ENCODE measurements at regions not wholly inside any gene's neighbourhood (a gene's known extent, or its start where the extent isn't known, plus 50 kb on each side); places are given as distances from the start of the nearest gene placed in this dataset.

DNA sequence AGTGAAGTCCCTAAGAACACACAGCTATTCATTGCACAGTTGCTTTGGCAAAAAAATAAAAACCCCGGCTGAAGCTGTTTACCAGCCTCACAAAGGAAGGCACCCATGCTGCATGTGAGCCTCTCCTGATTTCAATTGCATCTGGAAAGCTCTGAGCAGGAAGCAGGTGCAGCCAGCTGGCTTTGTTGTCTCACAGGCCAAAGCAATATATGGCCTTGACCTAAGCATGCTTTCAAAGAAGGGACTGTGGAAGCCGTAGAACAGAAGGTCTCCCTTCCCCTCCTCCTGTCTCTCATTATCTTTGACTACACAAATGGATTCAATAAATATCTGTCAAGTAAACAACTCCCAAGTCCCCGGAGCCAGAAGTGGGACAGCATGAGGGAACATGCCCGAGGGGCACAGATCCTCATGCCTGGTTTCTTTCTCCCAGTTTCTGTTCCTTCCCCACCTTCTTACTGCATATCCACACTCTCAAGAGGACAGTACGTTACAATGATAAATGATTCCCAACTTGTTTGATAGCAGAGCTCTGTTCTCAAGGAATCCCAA lies 57.2 kb upstream of the PCSK2 start:
- no peak overlapping the region for H3K27ac Mint-ChIP-seq
- no peaks in the 10 kb centered on the region for H3K36me3 Mint-ChIP-seq
- H3K27me3 Mint-ChIP-seq: no peaks in the 10 kb centered on the region
- DNase-seq (no peak), ATAC-seq (no peak)
- POLR2A ChIA-PET: no interaction called here
- H3K4me1 Mint-ChIP-seq: no peaks in the 10 kb centered on the region
- no peak overlapping the region for H3K4me3 Mint-ChIP-seq
- peaks cover 0 to 13% (median 3%) of the 10 kb centered on the region in 9 donors for H3K9me3 Mint-ChIP-seq

DNA sequence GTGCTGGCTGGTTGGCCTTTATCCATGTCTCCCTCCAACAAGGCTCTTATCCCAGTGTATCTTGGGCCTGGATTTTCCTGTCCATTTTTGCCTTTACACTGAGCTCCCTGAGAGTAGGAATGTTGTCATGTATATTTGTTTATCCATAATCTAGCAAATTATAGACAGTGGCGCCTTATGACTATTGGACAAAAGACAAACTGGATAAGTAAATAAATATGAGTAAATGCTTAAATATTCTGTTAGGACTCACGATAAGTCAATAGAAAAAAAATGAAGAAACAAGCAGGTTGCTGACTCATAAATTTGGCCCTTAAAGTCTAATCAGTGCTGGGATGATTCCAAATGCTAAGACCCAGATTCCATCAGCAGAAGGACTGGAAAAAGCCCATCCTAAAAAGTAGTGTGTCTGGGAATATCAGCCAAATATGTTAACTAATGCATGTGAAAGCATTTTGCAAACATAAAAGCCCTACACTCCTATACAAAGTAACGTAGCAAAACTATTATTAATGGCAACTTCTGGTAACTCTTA lies 55.0 kb upstream of the PCSK2 start:
- Mint-ChIP-seq H3K27ac (no peak overlapping the region), H3K4me3 (no peak overlapping the region), H3K27me3 (peaks cover 0 to 2% (median 0%) of the 10 kb centered on the region in 5 donors), H3K4me1 (no peaks in the 10 kb centered on the region), H3K36me3 (no peaks in the 10 kb centered on the region), H3K9me3 (peaks cover 0 to 13% (median 3%) of the 10 kb centered on the region in 9 donors)
- ATAC-seq (no peak), DNase-seq (no peak)
- POLR2A ChIA-PET: no interaction called here

DNA sequence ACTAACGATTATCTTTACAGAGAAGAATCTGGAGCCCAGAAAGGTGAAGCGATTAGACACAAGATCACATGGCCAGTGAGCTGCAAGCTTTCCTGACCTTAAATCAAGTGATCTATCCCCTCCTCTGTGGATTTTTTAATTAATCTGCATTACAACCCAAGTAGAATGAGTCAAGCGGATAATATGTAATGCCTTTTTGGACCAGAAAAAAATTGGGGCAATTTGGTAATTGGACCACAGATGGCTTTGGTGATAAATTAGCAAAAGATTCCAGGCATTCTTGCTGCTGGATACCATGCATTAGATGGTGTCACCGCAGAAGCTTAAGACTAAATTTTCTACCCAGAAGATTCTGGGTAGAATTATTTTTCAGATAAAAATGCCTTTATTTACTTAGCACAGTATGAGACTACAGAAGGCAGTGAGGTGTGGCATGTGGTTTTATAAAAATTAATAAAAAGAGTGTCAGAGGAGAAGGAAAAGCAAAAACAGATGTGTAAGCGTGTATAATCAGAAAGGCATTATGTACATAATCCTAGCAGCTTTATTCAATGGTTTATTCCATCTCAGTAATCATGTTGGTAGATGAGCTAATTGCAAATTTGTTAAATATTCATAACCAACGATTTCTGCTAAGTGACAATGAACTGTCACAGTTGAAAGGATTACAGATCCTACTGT lies 53.9 kb upstream of the PCSK2 start:
- H3K4me3 Mint-ChIP-seq: no peak overlapping the region
- DNase-seq (no peak), ATAC-seq (no peak)
- no peak overlapping the region for H3K27ac Mint-ChIP-seq
- H3K27me3 Mint-ChIP-seq: peaks cover 0 to 3% (median under 1%) of the 10 kb centered on the region in 5 donors
- peaks cover 0 to 10% (median 5%) of the 10 kb centered on the region in 9 donors for H3K9me3 Mint-ChIP-seq
- POLR2A ChIA-PET: no interaction called here
- H3K36me3 Mint-ChIP-seq: no peaks in the 10 kb centered on the region
- no peaks in the 10 kb centered on the region for H3K4me1 Mint-ChIP-seq

Data from naive thymus-derived CD8-positive, alpha-beta T cell (primary cell).